Heart right ventricle (tissue), 16 donors: ENCODE measurements at regions not wholly inside any gene's neighbourhood (a gene's known extent, or its start where the extent isn't known, plus 50 kb on each side); places are given as distances from the start of the nearest gene placed in this dataset.

Source experiments
- ATAC-seq, 8 donors: fragments of 200-7000 bp; cut with Tn5 transposase; one replicate each; pipeline ENCODE4 v1.9.1; 2020; ENCODE audit warnings: mild to moderate bottlenecking in 8 of 8, moderate library complexity in 8 of 8, moderate number of reproducible peaks in 1 of 8
- DNase-seq, 2 donors: peaks; one replicate each; pipeline ENCODE4 v3.0.0-alpha.2; 2020
- H3K27ac ChIP-seq, 10 donors: fragments of 200-600 bp; sonication (generic) in 2 of 10; one replicate each; pipeline versions ENCODE4 v1.5.0 to v1.8.0; 2020 to 2022; ENCODE audit warnings: mild to moderate bottlenecking in 3 of 10
- H3K27me3 ChIP-seq, 7 donors: fragments of 200-600 bp; one replicate each; pipeline ENCODE4 v1.8.0; 2021 to 2022; ENCODE audit warnings: mild to moderate bottlenecking in 2 of 7
- H3K36me3 ChIP-seq, 9 donors: fragments of 200-600 bp; sonication (generic) in 1 of 9; one replicate each; pipeline versions ENCODE4 v1.5.0 to v1.8.0; 2020 to 2022; ENCODE audit warnings: mild to moderate bottlenecking in 2 of 9
- H3K4me1 ChIP-seq, 9 donors: fragments of 200-600 bp; sonication (generic) in 1 of 9; one replicate each; pipeline versions ENCODE4 v1.5.0 to v1.8.0; 2020 to 2022; ENCODE audit warnings: mild to moderate bottlenecking in 4 of 9
- H3K4me3 ChIP-seq, 10 donors: fragments of 200-600 bp; sonication (generic) in 2 of 10; one replicate each; pipeline versions ENCODE4 v1.5.0 to v1.8.0; 2020 to 2022; ENCODE audit warnings: mild to moderate bottlenecking in 7 of 10, moderate library complexity in 2 of 10
- H3K9me3 ChIP-seq, 11 donors: fragments of 200-600 bp in 10 of 11; sonication (generic) in 2 of 11; one replicate each; pipeline versions ENCODE4 v1.5.0 to v1.8.0; 2013 to 2022; ENCODE audit warnings: mild to moderate bottlenecking in 2 of 11, control low read depth in 1 of 11, moderate library complexity in 1 of 11
- CTCF ChIP-seq, 9 donors: fragments of 200-600 bp; sonication (generic) in 2 of 9; IDR thresholded peaks; one replicate each; pipeline versions ENCODE4 v1.5.0 to v1.8.0; 2021 to 2022; ENCODE audit warnings: antibody characterized with exemption in 9 of 9, mild to moderate bottlenecking in 5 of 9, moderate library complexity in 1 of 9
- WGBS, 2 donors: extraction: QIAGEN DNeasy Blood & Tissue Kit; methylation state at CpG; one replicate each; pipeline ENCODE4 v1.1.7; 2013; ENCODE audit warnings: inconsistent platforms in 1 of 2; 5-methylcytosine and 5-hydroxymethylcytosine counted together
- intact Hi-C, 10 donors: fragments of 100-400 bp; cut with DNase I; formaldehyde crosslinking; loops; one replicate each; pipeline versions ENCODE4 v1.11.1 to v1.14.2; 2022
- donor health status: Arrhythmogenic right ventricular cardiomyopathy.
- donor health status: ischemic (EF 13 %, LVEDD 7.1; RV severe dilation, severe dysfunction).
- donor health status: healthy with polysubstance abuse.
- donor health status: DM: no; HTN: yes; CAD: no.
- donor health status: DM: no; HTN: no; CAD: no.
- donor health status: ischemic (EF 25% LVEDD 6.9; RV normal size, moderate dysfunction).
- donor health status: ischemic (EF 25% LVEDD 5.7; RV mildly dilated, moderate dysfunction).
- donor health status: healthy.
- donor health status: DM: yes; HTN: yes; CAD: no.
- donor health status: Ischemic cardiomyopathy.
- donor health status: ischemic (EF 35%, LVEDD 5.7; RV mildly dilated, moderate dysfunction).
- donor health status: nonischemic (EF 11% LVEDD 7.7; RV severe dilation, severe dysfunction).
- donor health status: DM: yes; HTN: yes; CAD: no.
- donor health status: PGD.
- donor health status: ischemic (EF 29% LVEDD 5.4; RV normal size, mild dysfunction).
- donor health status: nonischemic (EF 23%, LVEDD 6.1; RV moderate dilation, normal function).

- ATAC-seq (no peak), DNase-seq (no peak)
- no peak overlapping the region for H3K4me3 ChIP-seq
- H3K27me3 ChIP-seq, result no peaks in the 10 kb centered on the region
- no peak overlapping the region for H3K27ac ChIP-seq
- WGBS, 2 donors, result 97% methylated on average over 2 of the region's 2 CpGs
- no peaks in the 10 kb centered on the region for H3K9me3 ChIP-seq
- intact Hi-C loops, result loop anchor here in 1 of 10 donors (10.0 kb wide), 1 partner anchor 62 kb away; no protein-coding TSS in a partner anchor
- peaks cover 0 to 12% (median 4%) of the 10 kb centered on the region in 9 donors for H3K4me1 ChIP-seq
- H3K36me3 ChIP-seq, result no peaks in the 10 kb centered on the region
- no peak for TF ChIP-seq CTCF (IDR thresholded peaks at IDR 0.05)
Observed at GRCh38 chr11:128266893-128267292, 320.5 kb downstream of the ETS1 start.

- ATAC-seq, result no peak
- Histone ChIP-seq H3K36me3 (no peaks in the 10 kb centered on the region), H3K9me3 (no peaks in the 10 kb centered on the region), H3K27me3 (no peaks in the 10 kb centered on the region), H3K4me1 (no peaks in the 10 kb centered on the region), H3K4me3 (no peak overlapping the region), H3K27ac (no peak overlapping the region)
- DNase-seq, result no peak
- 75 to 81% methylated on average over 12 of the region's 12 CpGs for WGBS, 2 donors
- TF ChIP-seq CTCF (IDR thresholded peaks at IDR 0.05), result no peak
- intact Hi-C loops, result loop anchor here in 1 of 10 donors (10.0 kb wide), 1 partner anchor 58 kb away; no protein-coding TSS in a partner anchor
Observed at GRCh38 chr11:128262463-128263345, 324.7 kb downstream of the ETS1 start.

- 72 to 81% methylated on average over 6 of the region's 6 CpGs for WGBS, 2 donors
- no peak for ATAC-seq
- H3K4me3 ChIP-seq, result no peak overlapping the region
- TF ChIP-seq CTCF (IDR thresholded peaks at IDR 0.05), result no peak
- no peak for DNase-seq
- H3K27me3 ChIP-seq, result no peaks in the 10 kb centered on the region
- H3K9me3 ChIP-seq, result no peaks in the 10 kb centered on the region
- intact Hi-C loops, result loop anchor here in 1 of 10 donors (10.0 kb wide), 1 partner anchor 56 kb away; no protein-coding TSS in a partner anchor
- no peaks in the 10 kb centered on the region for H3K4me1 ChIP-seq
- no peak overlapping the region for H3K27ac ChIP-seq
- H3K36me3 ChIP-seq, result no peaks in the 10 kb centered on the region
Observed at GRCh38 chr11:128261011-128261421, 326.3 kb downstream of the ETS1 start.

GRCh38 chr11:128260398-128260797, 327.0 kb downstream of the ETS1 start:
- H3K27me3 ChIP-seq, result no peaks in the 10 kb centered on the region
- H3K9me3 ChIP-seq, result no peaks in the 10 kb centered on the region
- 82% methylated on average over 3 of the region's 3 CpGs for WGBS, 2 donors
- no peaks in the 10 kb centered on the region for H3K36me3 ChIP-seq
- ATAC-seq, result no peak
- H3K4me3 ChIP-seq, result no peak overlapping the region
- H3K27ac ChIP-seq, result no peak overlapping the region
- H3K4me1 ChIP-seq, result no peaks in the 10 kb centered on the region
- TF ChIP-seq CTCF (IDR thresholded peaks at IDR 0.05), result no peak
- intact Hi-C loops, result loop anchor here in 1 of 10 donors (10.0 kb wide), 1 partner anchor 56 kb away; no protein-coding TSS in a partner anchor
- DNase-seq, result no peak
